Dermis blood vessel endothelial cell (primary cell): ENCODE measurements at regions not wholly inside any gene's neighbourhood (a gene's known extent, or its start where the extent isn't known, plus 50 kb on each side); places are given as distances from the start of the nearest gene placed in this dataset.

ENCODE experiments used
- DNase-seq: peaks from one replicate; pipeline ENCODE4 v3.0.0; 2010

DNA sequence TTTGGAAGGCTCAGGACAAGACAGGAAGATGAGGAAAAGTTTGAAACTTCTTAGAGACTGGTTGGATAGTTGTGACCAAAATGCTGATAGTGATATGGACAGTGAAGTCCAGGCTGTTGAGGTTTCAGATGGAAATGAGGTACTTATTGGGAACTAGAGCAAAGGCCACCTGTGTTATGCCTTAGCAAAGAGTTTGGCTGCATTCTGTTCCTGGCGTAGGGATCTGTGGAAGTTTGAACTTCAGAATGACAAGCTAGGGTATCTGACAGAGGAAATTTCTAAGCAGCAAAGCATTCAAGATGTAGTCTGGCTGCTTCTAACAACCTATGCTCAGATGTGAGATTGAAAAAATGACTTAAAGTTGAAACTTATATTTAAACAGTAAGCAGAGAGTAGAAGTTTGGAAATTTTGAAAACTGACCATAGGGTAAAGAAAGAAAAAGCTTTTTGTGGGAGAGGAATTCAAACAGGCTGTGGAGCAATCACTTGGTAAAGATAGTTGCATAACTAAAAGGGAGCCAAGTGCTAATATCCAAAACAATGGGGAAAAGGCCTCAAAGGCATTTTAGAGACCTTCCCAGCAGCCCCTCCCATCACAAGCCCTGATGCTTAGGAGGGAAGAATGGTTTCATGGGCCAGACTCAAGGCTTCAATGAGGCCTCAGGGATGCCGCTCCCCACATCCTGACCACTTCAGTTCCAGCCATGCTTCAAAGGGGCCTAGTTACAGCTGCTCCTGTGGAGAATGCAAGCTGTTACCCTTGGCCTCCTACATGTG is 415.1 kb downstream of the INHBA start:
- DNase-seq, result no peak

DNA sequence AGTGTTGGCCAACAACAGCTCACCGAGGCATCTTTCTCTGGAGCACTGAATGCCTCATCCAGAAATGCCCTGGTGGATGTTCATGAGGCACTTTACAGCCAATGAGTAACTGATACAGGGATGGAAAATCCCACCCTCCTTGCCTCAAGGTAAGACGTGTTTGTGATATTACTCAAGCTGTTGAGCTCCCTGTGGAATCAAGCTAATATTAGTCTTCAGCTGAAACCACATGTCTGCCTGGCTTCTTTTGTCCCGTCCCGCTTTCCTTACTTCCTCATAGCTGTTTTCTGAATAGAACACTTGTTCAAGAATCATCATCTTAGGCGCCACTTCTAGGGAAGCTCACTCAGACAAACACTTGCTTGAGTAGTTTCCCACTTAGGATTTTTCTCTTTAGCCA is 422.4 kb downstream of the INHBA start:
- DNase-seq, result no peak

DNA sequence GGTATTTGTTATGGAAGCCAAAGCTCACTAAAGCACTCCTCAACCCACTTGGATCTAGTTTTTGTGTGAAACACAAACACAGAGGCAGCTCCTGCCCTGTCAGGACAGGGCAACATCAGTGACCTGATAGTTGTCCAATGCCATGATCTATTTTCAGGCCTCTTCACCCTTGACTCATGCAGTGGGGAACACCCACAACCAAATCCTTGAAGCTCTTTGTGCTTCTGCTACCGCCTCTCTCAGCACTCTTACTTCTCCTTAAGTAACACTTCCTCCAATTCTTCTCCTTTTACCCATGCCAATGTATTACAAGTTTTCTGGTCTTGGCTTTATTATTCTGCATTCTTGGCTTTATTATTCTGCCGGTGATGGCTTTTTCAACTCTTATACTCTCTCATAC is 425.3 kb downstream of the INHBA start:
- DNase-seq, result peak; percentile 17

DNA sequence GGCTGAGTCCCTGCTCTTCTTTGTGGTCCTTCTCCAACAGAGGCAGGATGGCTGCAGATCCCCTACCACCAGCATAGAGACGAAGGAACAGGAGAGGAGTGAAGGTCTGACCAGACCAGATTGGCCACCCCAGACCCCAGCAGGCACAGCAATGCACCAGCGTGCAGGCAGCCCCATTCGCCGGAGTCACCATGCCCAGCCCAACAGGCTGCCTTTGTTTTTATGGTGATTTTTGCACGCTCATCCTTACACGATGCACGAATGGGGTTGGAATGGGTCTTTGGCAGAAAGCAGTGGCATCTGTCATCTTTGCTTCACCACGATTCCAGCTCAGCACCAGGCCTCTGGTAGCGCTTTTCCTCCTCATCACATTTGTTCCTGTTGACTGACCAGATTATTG is 427.6 kb downstream of the INHBA start:
- no peak for DNase-seq

DNA sequence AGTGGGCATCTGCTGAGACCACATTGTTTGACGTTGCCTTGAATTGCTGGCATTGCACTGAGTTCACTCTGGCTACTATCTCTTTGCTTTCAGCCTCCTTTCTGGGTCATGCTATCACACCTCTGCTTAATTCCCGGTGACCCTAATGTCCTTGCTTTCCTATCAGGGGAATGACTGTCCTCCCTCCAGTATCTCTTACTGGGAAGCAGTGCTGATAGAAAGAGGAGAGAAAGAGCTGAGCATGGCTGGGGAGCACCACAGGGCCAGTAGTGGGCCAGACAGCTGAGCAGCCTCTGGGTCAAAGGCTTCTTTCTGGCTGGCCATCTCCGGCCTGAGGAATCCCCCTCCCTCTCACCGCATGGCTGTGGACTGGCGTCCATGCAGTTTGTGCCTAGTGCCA is 428.7 kb downstream of the INHBA start:
- DNase-seq, result no peak

DNA sequence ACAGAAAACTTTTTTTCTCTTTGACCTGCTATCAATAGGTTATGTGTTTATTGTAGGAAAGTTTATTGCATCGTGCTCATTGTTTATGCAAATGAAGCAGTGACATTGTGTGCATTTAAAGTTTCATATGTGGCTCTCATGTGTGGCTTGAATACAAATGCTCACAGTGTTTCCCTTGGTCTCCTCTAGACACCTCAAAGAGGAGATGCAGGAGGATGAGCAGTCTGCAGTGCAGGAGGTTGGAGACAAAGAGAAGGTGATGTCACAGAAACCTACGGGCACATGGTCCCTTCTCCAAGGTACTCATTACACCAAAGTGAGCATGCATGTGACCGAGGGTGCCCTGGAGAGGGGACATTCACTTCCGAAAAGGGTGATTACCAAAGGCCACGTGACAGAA is 430.2 kb downstream of the INHBA start:
- no peak for DNase-seq

DNA sequence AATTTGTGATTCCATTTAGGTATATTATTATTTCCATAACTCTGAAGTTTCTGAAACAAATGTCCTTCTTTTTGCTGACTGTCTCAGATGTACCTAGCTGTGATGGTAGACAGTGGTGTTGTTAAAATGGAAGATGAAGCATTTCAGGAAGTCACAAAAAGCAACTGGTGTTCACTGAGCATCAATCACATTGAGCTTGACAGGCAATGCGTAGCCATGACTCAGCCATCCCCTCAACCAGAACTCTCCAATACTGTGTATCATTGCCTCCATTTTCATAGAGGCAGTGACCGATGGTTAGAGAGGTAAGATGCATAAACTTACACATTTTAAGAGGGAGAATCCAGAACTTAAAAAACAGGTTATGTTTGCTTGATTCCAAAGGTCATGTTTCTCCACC is 434.0 kb downstream of the INHBA start:
- DNase-seq, result no peak

DNA sequence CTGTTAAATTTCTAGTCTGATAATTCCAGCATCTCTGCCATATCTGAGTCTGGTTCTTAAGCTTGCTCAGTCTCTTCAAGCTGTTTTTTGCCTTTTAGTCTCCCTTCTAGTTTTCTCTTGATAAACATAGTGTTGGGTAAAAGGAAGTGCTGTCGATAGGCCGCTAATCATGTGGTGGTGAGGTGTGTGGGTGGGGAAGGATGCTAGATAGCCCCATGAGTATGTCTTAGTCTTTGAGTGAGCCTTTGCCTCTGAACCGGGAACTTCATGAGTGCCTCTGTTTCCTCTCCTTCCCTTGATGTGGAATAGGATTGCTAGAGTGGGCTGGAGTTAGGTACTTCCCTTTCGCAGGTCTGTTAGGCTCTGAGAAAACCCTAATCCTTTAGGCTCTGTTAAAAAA is 441.8 kb downstream of the INHBA start:
- DNase-seq, result no peak

DNA sequence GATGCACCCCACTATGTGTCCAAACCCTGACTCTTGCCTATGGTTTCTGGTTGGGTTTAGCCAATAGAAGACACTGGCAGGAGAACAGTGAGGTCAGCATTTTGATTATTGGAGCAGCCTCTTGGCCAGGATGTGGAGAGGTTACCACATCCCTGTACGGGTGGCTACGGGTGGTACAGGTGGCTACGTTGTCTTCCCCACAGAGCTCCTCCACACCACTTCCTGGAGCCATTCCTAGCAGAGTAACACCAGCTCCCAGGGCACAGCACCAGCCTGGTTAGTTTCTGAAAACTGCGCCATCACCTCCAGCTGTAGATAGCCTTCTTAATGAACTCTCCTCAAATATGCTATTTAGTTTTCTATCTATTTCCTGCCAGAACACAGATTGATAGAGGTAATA is 445.2 kb downstream of the INHBA start:
- no peak for DNase-seq

DNA sequence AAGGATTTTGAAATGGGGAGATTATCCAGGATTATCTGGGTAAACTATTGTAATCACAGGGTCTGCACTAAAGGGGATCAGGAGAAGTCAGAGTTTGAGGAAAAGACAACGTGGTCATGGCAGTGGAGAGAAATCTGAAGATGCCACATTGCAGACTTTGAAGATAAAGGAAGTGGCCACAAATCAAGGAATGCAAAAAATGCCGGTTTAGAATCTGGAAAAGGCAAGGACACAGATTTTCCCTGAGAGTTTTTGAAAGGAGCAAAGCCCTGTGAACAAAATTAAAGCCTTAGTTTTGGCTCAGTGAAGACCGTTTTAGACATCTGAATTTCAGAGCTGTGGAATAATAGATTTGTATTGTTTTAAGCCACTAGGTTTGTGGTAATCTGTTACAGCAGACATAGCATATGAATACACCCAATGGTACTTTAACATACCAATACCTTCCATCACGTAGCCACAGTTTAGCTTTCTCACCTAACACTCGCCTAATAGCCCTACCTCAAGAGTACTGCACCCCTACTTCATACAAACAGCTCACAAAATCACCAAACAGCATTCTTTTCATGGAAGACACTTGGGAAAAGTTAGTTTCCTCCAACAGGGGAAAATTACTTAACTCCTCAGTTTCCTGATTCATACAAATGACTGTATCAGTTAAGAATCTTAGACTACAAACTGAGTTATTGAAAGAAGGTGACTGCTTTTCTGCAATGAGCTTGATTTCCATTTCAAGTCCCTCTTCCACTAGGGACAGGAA is 446.5 kb downstream of the INHBA start:
- DNase-seq, result no peak

DNA sequence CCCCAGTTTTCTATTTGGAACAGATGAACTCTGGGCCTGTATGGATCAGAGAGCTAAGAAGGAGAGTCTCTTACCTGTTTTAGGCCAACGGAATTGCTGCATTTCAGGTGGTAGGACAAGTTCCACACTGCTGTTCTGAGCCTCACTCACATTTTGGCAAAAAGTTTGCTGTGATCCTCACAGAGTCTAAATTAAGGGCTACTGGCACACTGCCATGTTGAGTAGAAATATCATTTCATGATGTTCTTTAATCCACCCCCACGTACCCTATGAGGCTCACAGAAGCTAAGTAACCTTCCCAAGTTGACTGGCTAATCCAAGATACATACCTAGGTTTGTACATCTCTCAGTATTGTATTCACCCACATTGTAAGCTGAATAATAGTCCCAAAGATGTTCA is 447.2 kb downstream of the INHBA start:
- no peak for DNase-seq

DNA sequence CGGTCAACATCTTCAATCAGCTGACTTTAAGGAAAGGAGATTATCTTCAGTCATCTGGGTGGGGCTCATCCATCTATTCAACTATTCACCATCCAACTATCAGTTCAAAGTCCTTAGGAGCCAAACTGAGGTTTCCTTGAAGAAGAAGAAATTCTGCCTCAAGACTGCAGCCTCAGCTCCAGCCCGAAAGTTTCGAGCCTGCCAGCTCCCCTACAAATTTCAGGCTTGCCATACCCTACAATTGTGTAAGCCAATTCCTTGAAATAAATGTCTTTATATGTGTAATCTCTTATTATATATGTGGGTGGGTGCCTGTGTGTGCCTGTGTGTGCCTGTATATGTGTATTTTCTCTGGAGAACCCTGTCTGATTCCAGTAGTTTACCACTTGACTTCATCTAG is 447.8 kb downstream of the INHBA start:
- no peak for DNase-seq

DNA sequence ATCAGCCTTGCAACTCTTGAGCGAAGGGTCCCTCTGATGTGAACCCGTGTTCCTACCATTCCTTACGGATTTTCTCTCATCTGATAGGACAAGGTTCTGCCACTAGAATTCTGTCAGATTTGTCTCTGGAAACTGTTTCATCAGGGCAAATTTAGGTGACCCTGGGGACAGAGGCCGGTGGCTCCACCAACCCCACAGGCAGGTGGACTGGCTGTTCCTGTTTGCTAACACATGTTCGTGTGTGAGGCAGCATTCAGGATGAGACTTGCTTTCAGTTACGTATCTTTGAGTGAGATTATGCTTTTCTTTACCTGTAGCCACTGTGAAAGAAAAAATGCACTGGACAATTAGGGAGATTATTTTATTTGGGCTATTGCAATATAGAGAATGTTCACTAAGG is 449.9 kb downstream of the INHBA start:
- DNase-seq, result no peak

DNA sequence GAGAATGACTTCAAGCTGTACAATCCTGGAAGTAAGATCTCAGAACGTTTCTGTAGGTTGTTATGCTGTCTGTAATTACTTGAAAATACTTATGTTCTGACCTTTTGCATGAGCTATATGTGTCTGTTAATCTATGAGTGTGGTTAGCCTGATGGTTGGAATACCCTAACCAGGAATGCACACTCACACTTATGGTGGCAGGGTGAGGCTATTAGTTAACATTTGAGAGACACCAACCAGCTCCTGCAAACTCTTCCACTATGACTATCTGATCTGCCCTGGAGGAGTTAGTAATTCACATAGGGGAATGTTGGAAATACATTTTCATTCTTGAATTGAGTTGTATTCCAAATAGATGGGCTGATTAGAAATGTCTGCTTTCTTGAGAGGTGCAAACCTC is 450.3 kb downstream of the INHBA start:
- DNase-seq, result no peak

DNA sequence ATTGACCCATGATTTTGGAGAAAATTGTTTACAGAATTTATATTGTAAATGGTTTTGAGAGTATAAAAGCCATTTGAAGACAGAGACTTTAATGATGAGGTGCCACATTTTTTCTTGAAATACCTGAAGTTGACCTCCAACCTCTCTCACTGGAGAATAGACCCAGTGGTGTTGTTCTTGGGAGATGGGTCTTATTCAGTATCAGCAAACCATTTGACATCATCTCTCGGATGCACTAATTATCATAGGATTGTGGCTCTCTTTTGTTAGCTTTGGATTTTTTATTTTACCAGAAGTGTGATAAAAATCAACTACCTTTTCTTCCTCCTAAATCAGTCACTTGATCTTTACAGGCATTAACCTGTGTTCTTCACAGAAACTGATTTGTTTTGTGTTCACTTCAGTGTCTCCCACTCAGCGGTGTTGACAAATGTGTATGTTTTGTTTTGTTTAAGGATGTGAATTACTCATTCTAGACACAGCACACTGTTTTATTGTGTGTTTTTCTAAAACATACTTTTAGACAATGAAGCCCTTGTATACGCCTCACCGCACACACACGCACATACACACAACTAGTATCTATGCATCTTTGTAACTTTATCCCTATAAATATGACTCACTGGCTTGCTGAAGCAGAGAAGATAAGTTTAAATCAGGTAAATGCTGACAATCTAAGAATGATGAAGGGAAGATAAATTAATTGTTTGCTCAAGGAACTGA is 455.6 kb downstream of the INHBA start:
- DNase-seq, result no peak

DNA sequence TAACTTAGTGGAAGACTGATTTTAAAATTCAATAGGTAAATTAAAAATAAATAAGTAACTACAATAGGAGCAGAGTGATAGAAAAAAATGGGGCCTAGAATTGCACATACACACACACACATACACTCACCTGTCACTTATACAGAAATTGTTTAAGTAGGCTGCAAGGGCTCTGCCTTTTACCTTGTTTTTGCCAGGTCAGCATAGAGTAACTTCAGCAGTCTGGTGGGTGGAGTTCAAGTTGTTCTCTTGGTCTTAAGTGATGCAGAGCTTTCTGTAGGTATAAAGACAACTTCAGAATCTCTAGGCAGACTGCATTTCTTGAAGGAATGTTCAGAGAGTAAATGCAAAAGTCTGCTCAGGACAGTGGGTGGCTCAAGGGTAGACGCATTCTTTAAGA is 457.0 kb downstream of the INHBA start:
- DNase-seq, result no peak

DNA sequence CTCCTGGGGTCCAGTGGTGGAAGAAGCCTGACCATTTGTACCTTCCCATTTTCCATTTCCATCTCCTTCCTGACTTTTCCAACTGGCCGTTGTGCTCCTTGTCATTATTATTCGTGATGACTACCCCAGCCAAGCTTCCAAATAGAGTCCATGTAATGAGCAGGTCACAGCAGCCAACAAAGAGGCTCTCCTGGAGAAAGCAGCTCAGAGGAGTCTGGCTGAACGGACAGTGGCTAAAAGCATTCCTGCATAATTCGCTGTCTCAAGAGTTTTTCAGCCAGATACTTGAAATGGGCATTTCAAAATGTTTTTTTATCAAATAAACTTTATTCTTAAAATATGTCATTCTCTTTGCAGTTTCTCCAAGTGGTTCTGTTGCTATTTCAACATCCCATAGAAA is 458.6 kb downstream of the INHBA start:
- DNase-seq, result no peak

DNA sequence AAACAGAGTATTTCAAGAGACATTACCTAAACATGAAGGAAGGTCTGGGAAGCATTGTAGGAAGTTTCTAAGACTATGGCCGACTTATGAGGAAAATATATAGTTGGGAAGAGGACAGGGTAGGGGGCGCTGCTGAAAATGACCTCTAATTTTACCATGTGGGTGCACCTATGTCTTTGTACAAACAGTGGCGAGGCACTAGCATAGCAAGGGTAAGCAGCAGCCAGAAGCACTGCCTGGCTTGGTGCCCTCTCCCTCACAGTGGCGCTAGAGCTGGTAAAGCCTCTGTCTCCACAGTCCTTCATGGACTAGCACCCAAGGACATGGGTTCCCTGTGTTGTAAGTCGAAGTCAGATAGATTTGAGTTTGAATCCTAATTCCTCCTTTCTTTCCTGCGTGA is 461.2 kb downstream of the INHBA start:
- DNase-seq, result no peak

DNA sequence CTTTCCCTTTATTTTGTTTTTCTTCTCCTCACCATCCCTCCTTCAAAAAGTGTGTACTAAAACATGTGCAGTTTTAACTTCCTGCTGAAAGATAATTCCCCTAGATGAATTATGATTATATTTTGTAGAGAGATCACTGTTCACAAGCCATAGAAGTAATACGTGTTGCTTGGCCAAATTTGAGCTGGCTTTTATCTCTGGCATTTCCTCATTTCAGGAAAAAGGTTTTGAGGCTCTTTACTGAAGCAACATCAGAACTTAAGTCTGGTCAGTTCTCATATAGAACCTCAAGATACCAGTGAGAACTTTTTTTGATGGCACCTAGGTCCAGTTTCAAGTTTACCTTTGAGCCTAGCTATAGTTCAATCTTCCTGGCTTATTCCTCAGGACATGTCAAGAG is 463.3 kb downstream of the INHBA start:
- no peak for DNase-seq

DNA sequence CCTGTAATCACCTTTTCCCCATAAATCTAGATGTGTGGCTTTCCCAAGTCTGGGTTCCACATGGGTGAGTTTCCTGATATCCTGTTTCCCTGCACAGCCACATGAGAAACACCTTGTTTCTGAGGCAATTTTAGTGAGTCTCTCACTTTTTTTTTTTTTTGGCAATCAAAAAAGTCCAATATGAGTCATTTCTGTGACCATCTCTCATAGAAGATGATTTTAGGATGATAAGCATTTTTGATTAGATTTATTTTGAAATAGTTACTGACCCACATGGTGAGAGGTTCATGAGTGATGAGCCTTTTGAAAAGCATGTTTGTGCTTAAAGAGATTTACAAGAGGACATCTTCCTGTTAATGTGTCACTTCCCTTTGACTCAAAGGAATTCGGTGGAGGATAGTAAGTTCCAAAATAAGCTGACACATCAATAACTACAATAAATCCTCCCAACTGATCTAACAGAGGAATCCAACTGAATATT is 464.0 kb downstream of the INHBA start:
- DNase-seq, result peak; percentile 36

DNA sequence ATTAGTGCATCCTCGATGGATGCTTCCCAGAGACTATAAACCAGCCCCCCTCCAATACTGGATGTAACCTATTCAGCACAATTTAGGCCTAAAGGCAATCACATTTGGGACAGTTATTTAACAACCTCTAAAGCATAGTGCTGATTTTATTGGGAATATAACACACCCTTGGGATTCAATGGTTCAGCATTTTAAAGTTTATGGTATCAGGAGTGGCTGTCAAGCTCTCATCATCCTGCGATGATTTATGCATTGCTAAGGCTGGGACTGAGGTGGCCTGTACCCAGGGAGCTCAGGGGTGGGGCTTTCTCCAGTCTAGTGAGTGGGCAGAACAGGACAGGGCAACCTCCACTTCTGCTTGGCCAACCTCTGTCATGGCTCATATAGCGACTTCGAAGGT is 464.9 kb downstream of the INHBA start:
- DNase-seq, result no peak

DNA sequence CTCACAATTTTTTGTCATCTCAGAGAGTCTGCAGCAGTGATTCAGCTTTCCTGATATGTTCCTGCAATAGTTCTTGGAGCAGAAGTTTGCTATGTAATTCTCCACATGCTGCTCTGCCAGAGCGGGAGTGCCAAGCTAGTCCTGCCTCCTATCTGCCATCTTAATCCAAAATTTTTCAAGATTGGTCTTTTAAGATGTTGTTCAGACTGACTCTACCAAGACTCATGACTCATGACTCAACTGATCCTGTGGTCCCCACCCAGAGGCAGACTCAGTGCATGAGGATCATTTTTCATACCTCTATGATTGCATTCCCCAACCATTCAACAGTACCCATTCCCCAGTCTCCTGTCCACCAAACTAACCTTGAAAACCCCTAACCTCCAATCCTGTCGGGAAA is 470.8 kb downstream of the INHBA start:
- DNase-seq, result no peak

DNA sequence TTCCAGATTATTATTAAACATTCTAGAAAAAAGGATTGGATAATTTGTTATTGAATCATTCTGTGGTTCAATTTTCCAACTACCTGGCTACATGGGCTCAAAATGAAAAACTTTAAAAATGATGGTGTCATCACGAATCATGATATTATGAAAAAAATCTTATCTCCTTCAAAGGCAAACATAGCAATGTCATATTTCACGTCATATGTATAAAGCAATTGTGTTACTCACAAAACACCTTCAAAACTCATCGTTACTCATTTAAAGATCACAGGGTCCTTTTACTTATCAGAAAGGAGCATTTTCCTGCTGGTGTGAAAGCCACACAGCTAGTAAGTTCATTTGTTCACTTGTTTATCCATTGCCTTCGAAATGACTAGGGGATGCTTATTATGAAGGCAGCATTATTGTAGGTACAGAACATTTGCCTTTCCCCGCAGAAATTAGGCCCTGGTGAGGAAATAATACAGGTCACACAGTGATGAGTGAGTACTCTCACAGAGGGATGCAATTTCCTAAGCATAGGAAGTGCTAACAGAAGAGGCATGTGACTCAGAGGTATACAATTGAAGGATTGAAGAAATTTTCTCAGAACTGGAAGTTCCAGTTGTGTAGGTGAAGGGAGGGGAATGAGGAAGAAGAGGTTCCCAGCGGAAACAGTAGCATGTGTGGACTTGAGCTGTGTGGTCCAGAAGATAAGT is 478.7 kb downstream of the INHBA start:
- peak; percentile 62 for DNase-seq
